GM12891 (cell line): ENCODE measurements at regions not wholly inside any gene's neighbourhood (a gene's known extent, or its start where the extent isn't known, plus 50 kb on each side); places are given as distances from the start of the nearest gene placed in this dataset.
A peak's percentile ranks its signal among the peaks of the same experiment; 100 is the strongest.

ENCODE experiments used
- DNase-seq: peaks from one replicate; pipeline ENCODE4 v3.0.0; 2011; ENCODE audit warnings: low spot score; ENCODE audit not compliant: insufficient read length
- FAIRE-seq: peaks from 2 replicates; lab custom pipeline; 2011; peaks lifted over from hg19 to GRCh38; lab: Jason Lieb, UNC
- PAX5 ChIP-seq: IDR thresholded peaks from 2 replicates; pipeline ENCODE4 v1.6.1; 2011; ENCODE audit warnings: low read length, moderate library complexity, mild to moderate bottlenecking; ENCODE audit not compliant: insufficient read depth, severe bottlenecking
- POLR2A ChIP-seq: IDR thresholded peaks from 2 replicates; pipeline ENCODE4 v1.6.1; 2011; ENCODE audit warnings: low read depth, low read length, control low read depth
- POLR2AphosphoS5 ChIP-seq: IDR thresholded peaks from 2 replicates; pipeline ENCODE4 v1.6.1; 2011; ENCODE audit warnings: low read depth, low read length, control low read depth
- POU2F2 ChIP-seq: IDR thresholded peaks from 2 replicates; pipeline ENCODE4 v1.6.1; 2011; ENCODE audit warnings: low read depth, mild to moderate bottlenecking, control low read depth, low read length, moderate library complexity
- SPI1 ChIP-seq: IDR thresholded peaks from 2 replicates; pipeline ENCODE4 v1.6.1; 2011; ENCODE audit warnings: low read depth, low read length, control low read depth
- TAF1 ChIP-seq: IDR thresholded peaks from 2 replicates; pipeline ENCODE4 v1.6.1; 2011; ENCODE audit warnings: low read depth, low read length, control low read depth

- DNase-seq (no peak), FAIRE-seq (no peak)
- no peak for TF ChIP-seq TAF1
- peak; percentile 23; the same call in 1 of the 2 replicates for TF ChIP-seq SPI1
These were observed 597.3 kb upstream of the POT1 start for GRCh38 chr7:125526958-125527357.

- no peak for TF ChIP-seq TAF1
- TF ChIP-seq SPI1 = no peak
- DNase-seq (no peak), FAIRE-seq (no peak)
These were observed 596.5 kb upstream of the POT1 start for GRCh38 chr7:125526092-125526491.

- no peak for DNase-seq
- no peak for FAIRE-seq
- TF ChIP-seq TAF1 = no peak
- no peak for TF ChIP-seq POLR2A
- no peak for TF ChIP-seq POU2F2
These were observed 586.6 kb upstream of the POT1 start for GRCh38 chr7:125516194-125516593.

- FAIRE-seq = no peak
- DNase-seq = no peak
- TF ChIP-seq POU2F2 = no peak
- TF ChIP-seq POLR2AphosphoS5 = no peak
- no peak for TF ChIP-seq POLR2A
- no peak for TF ChIP-seq SPI1
- TF ChIP-seq PAX5 = no peak
- no peak for TF ChIP-seq TAF1
These were observed 582.7 kb upstream of the POT1 start for GRCh38 chr7:125512373-125512772.

GRCh38 chr7:125511310-125511709, 581.7 kb upstream of the POT1 start:
- no peak for TF ChIP-seq PAX5
- no peak for TF ChIP-seq POU2F2
- no peak for TF ChIP-seq POLR2A
- no peak for TF ChIP-seq SPI1
- TF ChIP-seq POLR2AphosphoS5 = no peak
- TF ChIP-seq TAF1 = no peak
- DNase-seq = no peak
- no peak for FAIRE-seq

GRCh38 chr7:125506331-125506730, 576.7 kb upstream of the POT1 start:
- no peak for TF ChIP-seq SPI1
- no peak for TF ChIP-seq POLR2A
- no peak for TF ChIP-seq PAX5
- no peak for TF ChIP-seq POU2F2
- TF ChIP-seq TAF1 = no peak
- no peak for TF ChIP-seq POLR2AphosphoS5
- no peak for DNase-seq
- FAIRE-seq = no peak

GRCh38 chr7:125504848-125505247, 575.2 kb upstream of the POT1 start:
- DNase-seq = no peak
- FAIRE-seq = no peak

GRCh38 chr7:125495997-125496396, 566.4 kb upstream of the POT1 start:
- DNase-seq = no peak
- FAIRE-seq = no peak
- TF ChIP-seq POLR2AphosphoS5 (no peak), POU2F2 (no peak), POLR2A (no peak), PAX5 (no peak), SPI1 (no peak), TAF1 (no peak)

More at GRCh38 chr7:125504848-125505247, 575.2 kb upstream of the POT1 start:
- TF ChIP-seq SPI1 (no peak), POU2F2 (no peak), POLR2A (no peak), PAX5 (no peak), POLR2AphosphoS5 (no peak), TAF1 (no peak)

GRCh38 chr7:125492521-125492920, 562.9 kb upstream of the POT1 start:
- no peak for TF ChIP-seq POU2F2
- no peak for TF ChIP-seq PAX5
- TF ChIP-seq SPI1 = no peak
- no peak for TF ChIP-seq TAF1
- TF ChIP-seq POLR2AphosphoS5 = no peak
- no peak for TF ChIP-seq POLR2A
- no peak for DNase-seq
- FAIRE-seq = no peak

GRCh38 chr7:125491137-125491536, 561.5 kb upstream of the POT1 start:
- TF ChIP-seq POLR2A (no peak), POLR2AphosphoS5 (no peak), POU2F2 (no peak), PAX5 (no peak), TAF1 (no peak), SPI1 (no peak)
- no peak for FAIRE-seq
- no peak for DNase-seq

- TF ChIP-seq TAF1 (no peak), POU2F2 (no peak), SPI1 (no peak), PAX5 (no peak), POLR2AphosphoS5 (no peak), POLR2A (no peak)
- FAIRE-seq (no peak), DNase-seq (no peak)
These were observed 560.5 kb upstream of the POT1 start for GRCh38 chr7:125490167-125490566.
